IMR-90 (cell line): ENCODE measurements at regions not wholly inside any gene's neighbourhood (a gene's known extent, or its start where the extent isn't known, plus 50 kb on each side); places are given as distances from the start of the nearest gene placed in this dataset.

Experiments
- ATAC-seq: fragments of 200-7000 bp; cut with Tn5 transposase; 2 replicates; pipeline ENCODE4 v1.9.1; 2020; ENCODE audit warnings: low read depth, mild to moderate bottlenecking, moderate library complexity
- BruUV-seq: library from RNA; stranded (reverse); fragments of 400-500 nt; replicated peaks from 2 replicates; lab custom pipeline; 2021; lab: Mats Ljungman, UMichigan
- CTCF ChIA-PET: fragments of 300-600 bp; formaldehyde crosslinking; extraction: SDS; loops from one replicate; lab custom pipeline; 2021; ENCODE audit warnings: antibody characterized with exemption; lab: Yijun Ruan, JAX
- POLR2A ChIA-PET: fragments of 300-600 bp; sonication (Branson Sonifier 250); formaldehyde crosslinking; loops from one replicate; lab custom pipeline; 2022; ENCODE audit warnings: antibody characterized with exemption; ENCODE audit not compliant: unreplicated experiment; lab: Charles Lee
- DNase-seq: peaks from one replicate; pipeline ENCODE4 v3.0.0; 2013
- H2AFZ ChIP-seq: replicated peaks from 2 replicates; pipeline ENCODE3; 2013; ENCODE audit warnings: low read length, mild to moderate bottlenecking; ENCODE audit not compliant: poor library complexity
- H2AK5ac ChIP-seq: 2 replicates; pipeline ENCODE4 v1.6.1; 2013; ENCODE audit warnings: low read depth, low read length, inconsistent platforms
- H2AK9ac ChIP-seq: replicated peaks from 2 replicates; pipeline ENCODE3; 2013; ENCODE audit warnings: mild to moderate bottlenecking, low read depth, low read length, moderate library complexity; ENCODE audit not compliant: poor library complexity
- H2BK120ac ChIP-seq: 2 replicates; pipeline ENCODE4 v1.6.1; 2013; ENCODE audit warnings: low read depth, low read length, inconsistent platforms
- H2BK15ac ChIP-seq: 3 replicates; pipeline ENCODE4 v1.6.1; 2013; ENCODE audit warnings: low read depth, low read length, inconsistent platforms
- H2BK20ac ChIP-seq: 2 replicates; pipeline ENCODE4 v1.6.1; 2013; ENCODE audit warnings: low read depth, mild to moderate bottlenecking, inconsistent platforms, low read length, moderate library complexity
- H2BK5ac ChIP-seq: 2 replicates; pipeline ENCODE4 v1.6.1; 2013; ENCODE audit warnings: mild to moderate bottlenecking, low read depth, low read length, inconsistent platforms; ENCODE audit not compliant: poor library complexity, severe bottlenecking
- H3K14ac ChIP-seq: replicated peaks from 2 replicates; pipeline ENCODE4 v1.6.1; 2013; ENCODE audit warnings: low read depth, low read length, inconsistent platforms
- H3K18ac ChIP-seq: 2 replicates; pipeline ENCODE4 v1.6.1; 2013; ENCODE audit warnings: low read depth, low read length, control low read depth
- H3K23ac ChIP-seq: 2 replicates; pipeline ENCODE4 v1.6.1; 2013; ENCODE audit warnings: low read depth, low read length, inconsistent platforms
- H3K27ac ChIP-seq: 2 replicates; pipeline ENCODE4 v1.5.1; 2013; ENCODE audit warnings: mild to moderate bottlenecking, control low read depth, low read length; ENCODE audit not compliant: insufficient read depth
- H3K27me3 ChIP-seq: 2 replicates; pipeline ENCODE4 v1.6.1; 2013; ENCODE audit warnings: low read length; ENCODE audit not compliant: control insufficient read depth, insufficient read depth
- H3K36me3 ChIP-seq: 2 replicates; pipeline ENCODE4 v1.6.1; 2013; ENCODE audit warnings: low read length, mixed read lengths; ENCODE audit not compliant: control insufficient read depth, insufficient read depth
- H3K4ac ChIP-seq: 2 replicates; pipeline ENCODE4 v1.6.1; 2013; ENCODE audit warnings: low read depth, low read length, inconsistent platforms
- H3K4me1 ChIP-seq: 2 replicates; pipeline ENCODE4 v1.6.1; 2013; ENCODE audit warnings: low read length, mixed read lengths; ENCODE audit not compliant: control insufficient read depth, insufficient read depth
- H3K4me2 ChIP-seq: 2 replicates; pipeline ENCODE4 v1.6.1; 2013; ENCODE audit warnings: low read depth, mild to moderate bottlenecking, control low read depth, low read length, moderate library complexity
- H3K4me3 ChIP-seq: 2 replicates; pipeline ENCODE4 v1.5.1; 2013; ENCODE audit warnings: low read depth, mild to moderate bottlenecking, control low read depth, low read length, moderate library complexity; ENCODE audit not compliant: insufficient read depth
- H3K56ac ChIP-seq: 2 replicates; pipeline ENCODE4 v1.6.1; 2013; ENCODE audit warnings: low read length, inconsistent platforms; ENCODE audit not compliant: insufficient read depth; ENCODE audit errors: extremely low read depth
- H3K79me1 ChIP-seq, 2 experiments: 2 replicates each; pipeline ENCODE4 v1.6.1; 2013; ENCODE audit warnings: low read length in 2 of 2, inconsistent platforms in 1 of 2, low read depth in 1 of 2
- H3K9ac ChIP-seq: 2 replicates; pipeline ENCODE4 v1.6.1; 2013; ENCODE audit warnings: low read depth, low read length, control low read depth
- H3K9me1 ChIP-seq: 2 replicates; pipeline ENCODE4 v1.6.1; 2013; ENCODE audit warnings: low read length, inconsistent platforms; ENCODE audit not compliant: insufficient read depth
- H3K9me3 ChIP-seq: 2 replicates; pipeline ENCODE4 v1.6.1; 2013; ENCODE audit warnings: low read length; ENCODE audit not compliant: control insufficient read depth, insufficient read depth
- H4K20me1 ChIP-seq: 2 replicates; pipeline ENCODE4 v1.6.1; 2013; ENCODE audit warnings: low read length, inconsistent platforms; ENCODE audit not compliant: insufficient read depth
- H4K5ac ChIP-seq: 2 replicates; pipeline ENCODE4 v1.6.1; 2013; ENCODE audit warnings: mild to moderate bottlenecking, low read depth, low read length, control low read depth
- H4K8ac ChIP-seq, 2 experiments: 2 replicates each; pipeline ENCODE4 v1.6.1; 2013; ENCODE audit warnings: low read depth in 2 of 2, low read length in 2 of 2, control low read depth in 1 of 2, inconsistent platforms in 1 of 2
- H4K91ac ChIP-seq: 2 replicates; pipeline ENCODE4 v1.6.1; 2013; ENCODE audit warnings: low read depth, low read length, inconsistent platforms; ENCODE audit not compliant: insufficient read depth
- BHLHE40 ChIP-seq: fragments of 150-350 bp; IDR thresholded peaks from 2 replicates; pipeline ENCODE4 v1.6.1; 2016; ENCODE audit warnings: mild to moderate bottlenecking, low read depth, low read length
- CEBPB ChIP-seq: IDR thresholded peaks from 2 replicates; pipeline ENCODE4 v1.6.1; 2012; ENCODE audit warnings: low read depth, low read length, improper control_type of control experiment
- FOS ChIP-seq: fragments of 150-350 bp; IDR thresholded peaks from 2 replicates; pipeline ENCODE4 v1.6.1; 2016; ENCODE audit warnings: low read depth, low read length
- MAZ ChIP-seq: IDR thresholded peaks from 2 replicates; pipeline ENCODE4 v1.6.1; 2012; ENCODE audit warnings: low read depth, mild to moderate bottlenecking, low read length, improper control_type of control experiment, moderate library complexity, borderline replicate concordance
- MXI1 ChIP-seq: IDR thresholded peaks from 2 replicates; pipeline ENCODE4 v1.6.1; 2012; ENCODE audit warnings: low read depth, mild to moderate bottlenecking, low read length, moderate library complexity, borderline replicate concordance
- RAD21 ChIP-seq: IDR thresholded peaks from 2 replicates; pipeline ENCODE4 v1.6.1; 2012; ENCODE audit warnings: low read length, improper control_type of control experiment
- RCOR1 ChIP-seq: IDR thresholded peaks from 2 replicates; pipeline ENCODE4 v1.6.1; 2012; ENCODE audit warnings: mild to moderate bottlenecking, low read length, improper control_type of control experiment; ENCODE audit not compliant: insufficient replicate concordance
- WGBS, 2 experiments: methylation state at CpG; one replicate each; pipeline versions ENCODE4 v1.1.5 to v1.1.7; 2013; ENCODE audit warnings: missing lambda C conversion rate in 2 of 2; ENCODE audit not compliant: insufficient read length in 1 of 2; ENCODE audit errors: extremely low coverage in 2 of 2; 5-methylcytosine and 5-hydroxymethylcytosine counted together
- dilution Hi-C: fragments of 300-500 bp; cut with HindIII; formaldehyde crosslinking; loops from one replicate; pipeline ENCODE4 v1.14.3; 2018; ENCODE audit warnings: low sequenced_read_pairs; ENCODE audit not compliant: unreplicated experiment
- in situ Hi-C: fragments of 300-500 bp; cut with MboI; formaldehyde crosslinking; loops from 3 replicates; pipeline ENCODE4 v1.14.3; 2019; ENCODE audit warnings: low sequenced_read_pairs, inconsistent platforms, mixed read lengths
- intact Hi-C: fragments of 100-400 bp; cut with micrococcal nuclease; formaldehyde crosslinking; loops from 2 replicates; pipeline ENCODE4 v1.10.0; 2022
- TF ChIP-seq, protein P1 (sequence below): fragments of 150-350 bp; IDR thresholded peaks from 2 replicates; pipeline ENCODE4 v1.6.1; 2017; ENCODE audit warnings: mild to moderate bottlenecking, antibody characterized with exemption, low read length, low read depth
- TF ChIP-seq, protein P2 (sequence below): conservative IDR thresholded peaks from 2 replicates; pipeline ENCODE4 v1.5.1; 2012; ENCODE audit warnings: mild to moderate bottlenecking, low read depth, low read length, improper control_type of control experiment

DNA sequence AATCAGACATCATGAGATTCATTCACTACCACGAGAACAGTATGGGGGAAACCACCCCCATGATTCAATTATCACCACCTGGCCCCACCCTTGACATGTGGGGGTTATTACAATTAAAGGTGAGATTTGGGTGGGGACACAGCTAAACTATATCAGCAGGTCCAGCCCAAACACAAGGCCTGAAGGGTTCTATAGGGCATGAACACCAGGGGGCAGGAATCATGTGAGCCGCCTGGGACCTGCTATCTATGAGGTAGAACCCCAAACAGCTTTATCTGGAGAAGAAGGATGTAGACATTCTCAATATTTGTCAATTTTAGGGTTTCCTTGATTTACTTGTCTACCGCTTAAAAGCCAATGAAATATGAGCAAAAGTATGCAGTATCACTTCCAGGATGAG is 294.9 kb upstream of the DEPDC1 start:
- no peak overlapping the region for H3K56ac ChIP-seq
- no peaks in the 10 kb centered on the region for H3K9me3 ChIP-seq
- no peak overlapping the region for H2AK5ac ChIP-seq
- H3K4me2 ChIP-seq, result no peak overlapping the region
- 50% methylated on average over 1 of the region's 3 CpGs; no CpG with 5 or more reads in 1 of the 2 experiments for WGBS, 2 experiments
- H3K23ac ChIP-seq, result no peak overlapping the region
- H4K8ac ChIP-seq, result no peak overlapping the region
- H3K27me3 ChIP-seq, result no peaks in the 10 kb centered on the region
- no peaks in the 10 kb centered on the region for H3K9me1 ChIP-seq
- no peak overlapping the region for H2BK20ac ChIP-seq
- H3K14ac ChIP-seq, result no peak overlapping the region
- dilution Hi-C loops (no loop called here), intact Hi-C loops (no loop called here), in situ Hi-C loops (no loop called here)
- H4K20me1 ChIP-seq, result no peaks in the 10 kb centered on the region
- TF ChIP-seq FOS (no peak), RAD21 (no peak), MAZ (no peak), CEBPB (no peak), RCOR1 (no peak), MXI1 (no peak), BHLHE40 (no peak)
- TF ChIP-seq, protein P1, sequence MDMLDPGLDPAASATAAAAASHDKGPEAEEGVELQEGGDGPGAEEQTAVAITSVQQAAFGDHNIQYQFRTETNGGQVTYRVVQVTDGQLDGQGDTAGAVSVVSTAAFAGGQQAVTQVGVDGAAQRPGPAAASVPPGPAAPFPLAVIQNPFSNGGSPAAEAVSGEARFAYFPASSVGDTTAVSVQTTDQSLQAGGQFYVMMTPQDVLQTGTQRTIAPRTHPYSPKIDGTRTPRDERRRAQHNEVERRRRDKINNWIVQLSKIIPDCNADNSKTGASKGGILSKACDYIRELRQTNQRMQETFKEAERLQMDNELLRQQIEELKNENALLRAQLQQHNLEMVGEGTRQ, result no peak
- TF ChIP-seq, protein P2, sequence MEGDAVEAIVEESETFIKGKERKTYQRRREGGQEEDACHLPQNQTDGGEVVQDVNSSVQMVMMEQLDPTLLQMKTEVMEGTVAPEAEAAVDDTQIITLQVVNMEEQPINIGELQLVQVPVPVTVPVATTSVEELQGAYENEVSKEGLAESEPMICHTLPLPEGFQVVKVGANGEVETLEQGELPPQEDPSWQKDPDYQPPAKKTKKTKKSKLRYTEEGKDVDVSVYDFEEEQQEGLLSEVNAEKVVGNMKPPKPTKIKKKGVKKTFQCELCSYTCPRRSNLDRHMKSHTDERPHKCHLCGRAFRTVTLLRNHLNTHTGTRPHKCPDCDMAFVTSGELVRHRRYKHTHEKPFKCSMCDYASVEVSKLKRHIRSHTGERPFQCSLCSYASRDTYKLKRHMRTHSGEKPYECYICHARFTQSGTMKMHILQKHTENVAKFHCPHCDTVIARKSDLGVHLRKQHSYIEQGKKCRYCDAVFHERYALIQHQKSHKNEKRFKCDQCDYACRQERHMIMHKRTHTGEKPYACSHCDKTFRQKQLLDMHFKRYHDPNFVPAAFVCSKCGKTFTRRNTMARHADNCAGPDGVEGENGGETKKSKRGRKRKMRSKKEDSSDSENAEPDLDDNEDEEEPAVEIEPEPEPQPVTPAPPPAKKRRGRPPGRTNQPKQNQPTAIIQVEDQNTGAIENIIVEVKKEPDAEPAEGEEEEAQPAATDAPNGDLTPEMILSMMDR, result no peak
- POLR2A ChIA-PET, result no interaction called here
- H2BK5ac ChIP-seq, result no peak overlapping the region
- no peak overlapping the region for H4K5ac ChIP-seq
- no peak overlapping the region for H3K4me3 ChIP-seq
- no peak overlapping the region for H3K18ac ChIP-seq
- CTCF ChIA-PET, result no interaction called here
- H3K79me1 ChIP-seq, result no peaks in the 10 kb centered on the region
- H2AK9ac ChIP-seq, result no peak overlapping the region
- no peak overlapping the region for H3K27ac ChIP-seq
- no peak overlapping the region for H3K9ac ChIP-seq
- ATAC-seq, result no peak
- H3K4ac ChIP-seq, result no peak overlapping the region
- no peak for DNase-seq
- H2BK15ac ChIP-seq, result no peak overlapping the region
- BruUV-seq, result no TSS peak
- no peak overlapping the region for H2BK120ac ChIP-seq
- H3K36me3 ChIP-seq, result no peaks in the 10 kb centered on the region
- no peak overlapping the region for H4K91ac ChIP-seq
- no peaks in the 10 kb centered on the region for H3K4me1 ChIP-seq
- no peak overlapping the region for H2AFZ ChIP-seq
